HUES64 (cell line): ENCODE measurements at regions not wholly inside any gene's neighbourhood (a gene's known extent, or its start where the extent isn't known, plus 50 kb on each side); places are given as distances from the start of the nearest gene placed in this dataset.
"Not testable (repeated sequence)": the region's sequence is repeated elsewhere in the genome, so short reads cannot be mapped to it uniquely, and the experiment has no call there.

Source experiments
- H3K27ac ChIP-seq: 2 replicates; pipeline ENCODE4 v1.7.0; 2013; ENCODE audit warnings: low read depth, low read length, inconsistent platforms
- H3K27me3 ChIP-seq: 2 replicates; pipeline ENCODE4 v1.6.1; 2013; ENCODE audit warnings: mild to moderate bottlenecking, low read length; ENCODE audit not compliant: insufficient read depth
- H3K36me3 ChIP-seq: 2 replicates; pipeline ENCODE4 v1.6.1; 2013; ENCODE audit warnings: mild to moderate bottlenecking, low read length; ENCODE audit not compliant: insufficient read depth
- H3K4me1 ChIP-seq: 2 replicates; pipeline ENCODE4 v1.6.1; 2013; ENCODE audit warnings: mild to moderate bottlenecking, low read length, moderate library complexity; ENCODE audit not compliant: insufficient read depth
- H3K4me3 ChIP-seq: 2 replicates; pipeline ENCODE4 v1.5.1; 2013; ENCODE audit warnings: mild to moderate bottlenecking, low read length, moderate library complexity
- H3K9ac ChIP-seq: 2 replicates; pipeline ENCODE4 v1.6.1; 2013; ENCODE audit warnings: mild to moderate bottlenecking, low read depth, low read length
- H3K9me3 ChIP-seq: 2 replicates; pipeline ENCODE4 v1.6.1; 2013; ENCODE audit warnings: low read depth, low read length; ENCODE audit not compliant: insufficient read depth
- WGBS: fragments of 150-250, 120-280 bp; methylation state at CpG from one replicate; pipeline ENCODE4 v1.1.7; 2013; ENCODE audit warnings: missing lambda C conversion rate; 5-methylcytosine and 5-hydroxymethylcytosine counted together

GRCh38 chr18:49694402-49694801 lies 118.9 kb downstream of the ACAA2 start:
- Histone ChIP-seq H3K27me3 (no peaks in the 10 kb centered on the region), H3K9ac (no peak overlapping the region), H3K4me3 (no peak overlapping the region), H3K36me3 (no peaks in the 10 kb centered on the region), H3K9me3 (no peaks in the 10 kb centered on the region), H3K4me1 (peaks cover 13% of the 10 kb centered on the region; the same call in 1 of the 2 replicates), H3K27ac (no peak overlapping the region)
- WGBS: 94% methylated on average over 1 of the region's 1 CpG

GRCh38 chr18:49693717-49694005 lies 119.7 kb downstream of the ACAA2 start:
- Histone ChIP-seq H3K27me3 (no peaks in the 10 kb centered on the region), H3K9ac (no peak overlapping the region), H3K4me1 (peaks cover 12% of the 10 kb centered on the region; the same call in 1 of the 2 replicates), H3K9me3 (no peaks in the 10 kb centered on the region), H3K27ac (no peak overlapping the region), H3K4me3 (no peak overlapping the region), H3K36me3 (no peaks in the 10 kb centered on the region)
- 84% methylated on average over 4 of the region's 4 CpGs for WGBS

GRCh38 chr18:49692906-49693716 lies 120.2 kb downstream of the ACAA2 start:
- Histone ChIP-seq H3K27me3 (no peaks in the 10 kb centered on the region), H3K36me3 (no peaks in the 10 kb centered on the region), H3K27ac (no peak overlapping the region), H3K9me3 (no peaks in the 10 kb centered on the region), H3K9ac (no peak overlapping the region), H3K4me1 (peaks cover 8% of the 10 kb centered on the region; the same call in 1 of the 2 replicates), H3K4me3 (no peak overlapping the region)
- WGBS: 87% methylated on average over 9 of the region's 10 CpGs

- H3K4me3 ChIP-seq: no peak overlapping the region
- H3K9me3 ChIP-seq: no peaks in the 10 kb centered on the region
- H3K9ac ChIP-seq: no peak overlapping the region
- H3K36me3 ChIP-seq: no peaks in the 10 kb centered on the region
- no peaks in the 10 kb centered on the region for H3K27me3 ChIP-seq
- no peaks in the 10 kb centered on the region for H3K4me1 ChIP-seq
- 94% methylated on average over 2 of the region's 2 CpGs for WGBS
- no peak overlapping the region for H3K27ac ChIP-seq
Observed at GRCh38 chr18:49691177-49691608, 122.1 kb downstream of the ACAA2 start.

- WGBS: 94% methylated on average over 3 of the region's 3 CpGs
- Histone ChIP-seq H3K9me3 (no peaks in the 10 kb centered on the region), H3K27me3 (no peaks in the 10 kb centered on the region), H3K4me1 (no peaks in the 10 kb centered on the region), H3K9ac (no peak overlapping the region), H3K4me3 (no peak overlapping the region), H3K27ac (no peak overlapping the region), H3K36me3 (no peaks in the 10 kb centered on the region)
Observed at GRCh38 chr18:49690312-49690711, 123.0 kb downstream of the ACAA2 start.

DNA sequence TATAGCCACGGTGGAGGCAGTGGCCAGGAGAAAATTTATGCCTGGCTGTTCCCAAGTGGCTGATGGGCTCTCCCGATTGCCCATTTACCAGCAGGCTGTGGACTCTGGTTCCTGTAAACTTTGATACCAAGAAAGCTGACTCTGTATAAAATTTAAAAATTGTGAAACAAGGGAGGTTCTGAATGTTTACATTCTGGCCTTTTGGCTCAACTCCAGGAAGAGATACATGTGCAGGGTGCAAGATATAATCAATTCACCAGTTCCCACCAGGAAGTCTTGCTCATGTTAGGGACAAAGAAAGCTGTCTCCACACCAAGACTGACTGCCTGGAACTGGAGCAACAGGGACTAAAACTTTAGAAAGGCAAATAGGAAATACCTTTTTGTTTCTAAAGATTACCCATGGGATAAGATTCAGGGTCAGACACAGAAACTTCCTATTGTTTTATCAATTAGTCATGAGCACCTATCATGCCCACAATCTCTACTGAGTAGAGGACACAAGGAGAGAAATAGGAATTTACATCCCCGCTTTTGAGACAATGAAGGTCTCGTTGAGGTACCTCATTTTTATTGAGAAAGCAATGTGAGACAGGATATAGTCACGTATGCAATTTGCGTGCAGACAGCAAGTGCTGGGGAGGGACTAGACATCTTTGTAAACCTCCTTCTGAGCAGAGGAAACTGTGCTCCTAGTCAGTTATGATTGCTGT lies 123.5 kb downstream of the LIPG start:
- H3K9ac ChIP-seq: no peak overlapping the region
- H3K27ac ChIP-seq: no peak overlapping the region
- WGBS: 90% methylated on average over 6 of the region's 6 CpGs

GRCh38 chr18:49682803-49683190 lies 120.9 kb downstream of the LIPG start:
- H3K4me3 ChIP-seq, H3K4me1 ChIP-seq, H3K27me3 ChIP-seq, H3K9me3 ChIP-seq, H3K9ac ChIP-seq, H3K36me3 ChIP-seq, H3K27ac ChIP-seq: not testable (repeated sequence)
- WGBS: 100% methylated on average over 2 of the region's 3 CpGs

More for the DNA sequence above, 123.5 kb downstream of the LIPG start:
- Histone ChIP-seq H3K36me3 (no peaks in the 10 kb centered on the region), H3K9me3 (no peaks in the 10 kb centered on the region), H3K27me3 (no peaks in the 10 kb centered on the region), H3K4me1 (no peaks in the 10 kb centered on the region), H3K4me3 (no peak overlapping the region)

DNA sequence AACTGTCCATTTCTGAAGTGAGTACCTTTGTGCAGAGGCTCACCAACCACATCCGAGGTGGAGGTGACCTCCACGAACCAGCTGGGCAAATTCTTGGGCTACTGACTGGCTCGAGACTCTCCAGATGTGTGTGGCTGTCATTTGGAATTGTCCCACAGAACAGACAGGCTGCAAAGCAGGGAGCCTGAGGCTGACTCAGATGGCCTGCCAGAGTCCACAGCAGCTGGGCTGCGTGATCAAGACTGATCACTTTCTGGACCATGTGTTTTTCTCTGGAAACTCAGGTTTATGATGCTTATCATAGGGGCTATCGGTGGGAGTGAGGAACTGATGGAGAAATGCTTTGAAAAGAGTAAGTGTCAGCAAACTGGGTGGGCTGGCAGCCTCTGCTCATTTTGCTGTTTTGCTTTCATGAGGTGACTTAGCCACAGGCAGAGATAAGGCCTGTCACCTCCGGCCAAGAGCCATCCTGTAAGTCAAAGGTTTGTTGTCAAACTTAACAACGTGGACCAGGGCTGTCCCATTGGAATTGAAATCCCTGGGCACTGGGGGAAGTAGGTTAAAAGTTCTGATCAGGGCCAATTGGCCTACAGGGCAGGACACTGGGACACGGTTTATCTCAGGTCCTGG lies 120.4 kb downstream of the LIPG start:
- H3K27ac ChIP-seq: no peak overlapping the region
- no peaks in the 10 kb centered on the region for H3K9me3 ChIP-seq
- WGBS: 87% methylated on average over 8 of the region's 8 CpGs

GRCh38 chr18:49681387-49681786 lies 119.5 kb downstream of the LIPG start:
- Histone ChIP-seq H3K4me3 (no peak overlapping the region), H3K36me3 (no peaks in the 10 kb centered on the region), H3K27me3 (no peaks in the 10 kb centered on the region), H3K9ac (no peak overlapping the region), H3K9me3 (no peaks in the 10 kb centered on the region), H3K4me1 (no peaks in the 10 kb centered on the region), H3K27ac (no peak overlapping the region)
- WGBS: 88% methylated on average over 3 of the region's 4 CpGs

More for the DNA sequence above, 120.4 kb downstream of the LIPG start:
- Histone ChIP-seq H3K36me3 (no peaks in the 10 kb centered on the region), H3K4me1 (no peaks in the 10 kb centered on the region), H3K9ac (no peak overlapping the region), H3K4me3 (no peak overlapping the region), H3K27me3 (no peaks in the 10 kb centered on the region)

- Histone ChIP-seq H3K9ac (no peak overlapping the region), H3K27ac (no peak overlapping the region), H3K4me1 (no peaks in the 10 kb centered on the region), H3K4me3 (no peak overlapping the region), H3K27me3 (no peaks in the 10 kb centered on the region), H3K36me3 (no peaks in the 10 kb centered on the region), H3K9me3 (no peaks in the 10 kb centered on the region)
- whole genome bisulfite sequencing: 89% methylated on average over 3 of the region's 3 CpGs
Observed at GRCh38 chr18:49678440-49678839, 116.6 kb downstream of the LIPG start.

- H3K27me3 ChIP-seq: no peaks in the 10 kb centered on the region
- no peaks in the 10 kb centered on the region for H3K4me1 ChIP-seq
- H3K4me3 ChIP-seq: no peak overlapping the region
- WGBS: 88% methylated on average over 9 of the region's 10 CpGs
- no peaks in the 10 kb centered on the region for H3K9me3 ChIP-seq
- no peak overlapping the region for H3K27ac ChIP-seq
- no peaks in the 10 kb centered on the region for H3K36me3 ChIP-seq
- no peak overlapping the region for H3K9ac ChIP-seq
Observed at GRCh38 chr18:49677762-49678413, 116.0 kb downstream of the LIPG start.
